ENCODE measurements at regions not wholly inside any gene's neighbourhood (a gene's known extent, or its start where the extent isn't known, plus 50 kb on each side); places are given as distances from the start of the nearest gene placed in this dataset.

DNA sequence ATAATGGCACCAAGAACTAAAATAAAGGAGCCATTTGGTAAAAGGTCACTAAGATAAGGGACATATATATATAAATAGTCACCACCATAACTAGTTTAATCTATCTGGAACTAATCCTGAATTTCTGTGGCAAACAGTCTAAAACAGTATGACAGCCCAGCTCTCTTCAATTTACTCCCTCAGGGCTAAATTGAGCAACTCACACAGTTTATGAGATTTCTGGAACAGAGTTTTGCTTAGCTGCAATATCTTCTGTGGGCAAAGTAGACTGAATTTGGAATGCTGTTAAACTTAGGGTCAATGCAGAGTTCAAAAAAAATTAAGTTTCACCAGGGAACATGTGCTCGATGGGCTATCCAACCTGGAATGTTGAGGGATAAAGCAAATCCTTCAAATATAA is 70.1 kb upstream of the VEPH1 start:
- TF ChIP-seq, protein P1, sequence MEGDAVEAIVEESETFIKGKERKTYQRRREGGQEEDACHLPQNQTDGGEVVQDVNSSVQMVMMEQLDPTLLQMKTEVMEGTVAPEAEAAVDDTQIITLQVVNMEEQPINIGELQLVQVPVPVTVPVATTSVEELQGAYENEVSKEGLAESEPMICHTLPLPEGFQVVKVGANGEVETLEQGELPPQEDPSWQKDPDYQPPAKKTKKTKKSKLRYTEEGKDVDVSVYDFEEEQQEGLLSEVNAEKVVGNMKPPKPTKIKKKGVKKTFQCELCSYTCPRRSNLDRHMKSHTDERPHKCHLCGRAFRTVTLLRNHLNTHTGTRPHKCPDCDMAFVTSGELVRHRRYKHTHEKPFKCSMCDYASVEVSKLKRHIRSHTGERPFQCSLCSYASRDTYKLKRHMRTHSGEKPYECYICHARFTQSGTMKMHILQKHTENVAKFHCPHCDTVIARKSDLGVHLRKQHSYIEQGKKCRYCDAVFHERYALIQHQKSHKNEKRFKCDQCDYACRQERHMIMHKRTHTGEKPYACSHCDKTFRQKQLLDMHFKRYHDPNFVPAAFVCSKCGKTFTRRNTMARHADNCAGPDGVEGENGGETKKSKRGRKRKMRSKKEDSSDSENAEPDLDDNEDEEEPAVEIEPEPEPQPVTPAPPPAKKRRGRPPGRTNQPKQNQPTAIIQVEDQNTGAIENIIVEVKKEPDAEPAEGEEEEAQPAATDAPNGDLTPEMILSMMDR (conservative IDR thresholded peaks at IDR 0.05 in 1 of 2, IDR thresholded peaks at IDR 0.05 in 1 of 2; ENCODE audit: low read depth in 1 of 2, low read length in 2 of 2): no peak
- no peak for TF ChIP-seq EZH2 (IDR thresholded peaks at IDR 0.05; ENCODE audit: low read length, missing control alignments)
